ENCODE measurements at regions not wholly inside any gene's neighbourhood (a gene's known extent, or its start where the extent isn't known, plus 50 kb on each side); places are given as distances from the start of the nearest gene placed in this dataset.

DNA sequence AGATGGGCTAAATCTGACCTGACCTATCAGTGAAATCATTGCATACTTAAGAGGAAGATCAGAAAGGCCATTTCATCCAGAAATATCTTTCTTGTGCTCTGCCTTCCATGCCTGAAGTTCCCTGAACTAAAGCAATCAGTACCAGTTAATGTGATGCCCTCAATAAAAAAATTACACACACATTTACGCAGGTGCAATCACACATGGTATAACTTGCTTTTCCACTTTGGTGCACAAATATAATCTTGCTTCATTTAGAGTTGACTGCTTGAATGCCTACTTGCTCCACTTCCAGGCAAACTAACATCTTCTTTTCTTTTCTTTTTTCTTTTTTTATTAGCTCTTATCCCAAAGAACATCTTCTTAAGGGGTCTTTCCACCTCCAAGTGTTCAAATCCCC lies 58.3 kb upstream of the KIF5B start:
- Histone ChIP-seq H3K9me3 (ENCODE audit: low read length) (no peaks in the 10 kb centered on the region), H3K9ac (ENCODE audit: insufficient read depth, low read depth, low read length) (no peak overlapping the region), H3K27ac (ENCODE audit: extremely low read length, insufficient read depth, low read length) (no peak overlapping the region), H3K27me3 (ENCODE audit: control insufficient read depth in 1 of 2, insufficient read depth in 2 of 2, low read length in 2 of 2) (no peaks in the 10 kb centered on the region), H3K79me2 (ENCODE audit: insufficient read depth, low read length) (no peaks in the 10 kb centered on the region), H3K36me3 (replicated peaks in 1 of 2; ENCODE audit: control insufficient read depth in 1 of 2, insufficient read depth in 2 of 2, low read length in 2 of 2) (no peaks in the 10 kb centered on the region), H3K4me1 (ENCODE audit: insufficient read depth, low read length) (peaks cover 25% of the 10 kb centered on the region), H3K4me2 (ENCODE audit: low read depth, low read length) (no peak overlapping the region), H3K4me3 (replicated peaks in 1 of 3; ENCODE audit: insufficient read depth in 1 of 3, low read depth in 2 of 3, low read length in 3 of 3) (no peak overlapping the region), H4K20me1 (ENCODE audit: insufficient read depth, low read length) (no peaks in the 10 kb centered on the region), H2AFZ (ENCODE audit: low read length) (no peak overlapping the region)
- in situ Hi-C loops (cut with HindIII; ENCODE audit: extremely low pct_ligation_motif_present, low pct_unique_long_range_greater_than_20kb), result no loop called here
- WGBS (ENCODE audit: low lambda C conversion rate), result 68% methylated on average over 1 of the region's 1 CpG
- CTCF ChIA-PET (ENCODE audit: low intra/inter-chr PET ratio, low total read pairs), result no interaction called here
- no TSS peak for BruUV-seq (replicated peaks)
- ATAC-seq, result no peak
- intact Hi-C loops (cut with micrococcal nuclease; ENCODE audit: unreplicated experiment), result no loop called here
- FAIRE-seq, result no peak
- no peak for DNase-seq (ENCODE audit: low spot score)
- POLR2A ChIA-PET, result no interaction called here
- TF ChIP-seq ZKSCAN5 (CRISPR knock-in tag; IDR thresholded peaks at IDR 0.05) (no peak), ZNF563 (CRISPR knock-in tag; IDR thresholded peaks at IDR 0.05) (no peak), ZFP62 (CRISPR knock-in tag; IDR thresholded peaks at IDR 0.05) (no peak), RAD21 (CRISPR knock-in tag; IDR thresholded peaks at IDR 0.05) (no peak), KLF9 (CRISPR knock-in tag; IDR thresholded peaks at IDR 0.05; ENCODE audit: low read depth) (no peak), ZNF530 (CRISPR knock-in tag; IDR thresholded peaks at IDR 0.05; ENCODE audit: low read depth) (no peak), MED8 (CRISPR knock-in tag; IDR thresholded peaks at IDR 0.05; ENCODE audit: insufficient replicate concordance) (no peak), ZNF619 (CRISPR knock-in tag; IDR thresholded peaks at IDR 0.05) (no peak), NR2C2 (CRISPR knock-in tag; IDR thresholded peaks at IDR 0.05; ENCODE audit: borderline replicate concordance) (no peak)
- TF ChIP-seq, protein P1, sequence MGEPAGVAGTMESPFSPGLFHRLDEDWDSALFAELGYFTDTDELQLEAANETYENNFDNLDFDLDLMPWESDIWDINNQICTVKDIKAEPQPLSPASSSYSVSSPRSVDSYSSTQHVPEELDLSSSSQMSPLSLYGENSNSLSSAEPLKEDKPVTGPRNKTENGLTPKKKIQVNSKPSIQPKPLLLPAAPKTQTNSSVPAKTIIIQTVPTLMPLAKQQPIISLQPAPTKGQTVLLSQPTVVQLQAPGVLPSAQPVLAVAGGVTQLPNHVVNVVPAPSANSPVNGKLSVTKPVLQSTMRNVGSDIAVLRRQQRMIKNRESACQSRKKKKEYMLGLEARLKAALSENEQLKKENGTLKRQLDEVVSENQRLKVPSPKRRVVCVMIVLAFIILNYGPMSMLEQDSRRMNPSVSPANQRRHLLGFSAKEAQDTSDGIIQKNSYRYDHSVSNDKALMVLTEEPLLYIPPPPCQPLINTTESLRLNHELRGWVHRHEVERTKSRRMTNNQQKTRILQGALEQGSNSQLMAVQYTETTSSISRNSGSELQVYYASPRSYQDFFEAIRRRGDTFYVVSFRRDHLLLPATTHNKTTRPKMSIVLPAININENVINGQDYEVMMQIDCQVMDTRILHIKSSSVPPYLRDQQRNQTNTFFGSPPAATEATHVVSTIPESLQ (CRISPR knock-in tag; conservative IDR thresholded peaks at IDR 0.05), result no peak
